Gastrocnemius medialis (tissue), 4 donors: ENCODE measurements at regions not wholly inside any gene's neighbourhood (a gene's known extent, or its start where the extent isn't known, plus 50 kb on each side); places are given as distances from the start of the nearest gene placed in this dataset.
A peak's percentile ranks its signal among the peaks of the same experiment; 100 is the strongest.
"Not testable (repeated sequence)": the region's sequence is repeated elsewhere in the genome, so short reads cannot be mapped to it uniquely, and the experiment has no call there.

ENCODE experiments used
- ATAC-seq, 2 donors: fragments of 150-250 bp; one replicate each; pipeline ENCODE4 v1.9.1; 2016
- DNase-seq, 2 donors: peaks; one replicate each; pipeline ENCODE4 v3.0.0-alpha.2; 2019
- H3K27ac ChIP-seq, 4 donors: fragments of 200-600 bp; sonication (generic); 1 replicate in 1 of 4; 2 replicates in 3 of 4; pipeline ENCODE4 v1.5.1; 2016 to 2018; ENCODE audit warnings: mild to moderate bottlenecking in 2 of 4, moderate library complexity in 1 of 4
- H3K27me3 ChIP-seq, 3 donors: fragments of 200-600 bp; sonication (generic) in 2 of 3; 1 replicate in 1 of 3; 2 replicates in 2 of 3; pipeline versions ENCODE4 v1.5.1 to v1.6.0; 2016 to 2019; ENCODE audit warnings: mild to moderate bottlenecking in 1 of 3, moderate library complexity in 1 of 3
- H3K36me3 ChIP-seq, 2 donors: fragments of 200-600 bp; sonication (generic) in 1 of 2; one replicate each; pipeline ENCODE4 v1.5.1; 2017 to 2018
- H3K4me1 ChIP-seq, 2 donors: fragments of 200-600 bp; sonication (generic) in 1 of 2; one replicate each; pipeline ENCODE4 v1.5.1; 2016 to 2017; ENCODE audit warnings: mild to moderate bottlenecking in 2 of 2
- H3K4me3 ChIP-seq, 4 donors: fragments of 200-600 bp; sonication (generic) in 3 of 4; 1 replicate in 1 of 4; 2 replicates in 3 of 4; pipeline ENCODE4 v1.5.1; 2016 to 2019; ENCODE audit warnings: mild to moderate bottlenecking in 2 of 4
- H3K9me3 ChIP-seq, 3 donors: fragments of 200-600 bp; sonication (generic) in 2 of 3; 1 replicate in 1 of 3; 2 replicates in 2 of 3; pipeline ENCODE4 v1.5.1; 2016 to 2019
- in situ Hi-C, 4 donors: fragments of 200-750 bp; cut with MboI; loops; one replicate each; pipeline versions ENCODE4 v1.15.0 to v1.8.0; 2017; ENCODE audit warnings: low sequenced_read_pairs in 4 of 4
- intact Hi-C: fragments of 100-400 bp; cut with DNase I; formaldehyde crosslinking; loops from one replicate; pipeline ENCODE4 v1.15.1; 2023; ENCODE audit warnings: low total_unique reads

DNA sequence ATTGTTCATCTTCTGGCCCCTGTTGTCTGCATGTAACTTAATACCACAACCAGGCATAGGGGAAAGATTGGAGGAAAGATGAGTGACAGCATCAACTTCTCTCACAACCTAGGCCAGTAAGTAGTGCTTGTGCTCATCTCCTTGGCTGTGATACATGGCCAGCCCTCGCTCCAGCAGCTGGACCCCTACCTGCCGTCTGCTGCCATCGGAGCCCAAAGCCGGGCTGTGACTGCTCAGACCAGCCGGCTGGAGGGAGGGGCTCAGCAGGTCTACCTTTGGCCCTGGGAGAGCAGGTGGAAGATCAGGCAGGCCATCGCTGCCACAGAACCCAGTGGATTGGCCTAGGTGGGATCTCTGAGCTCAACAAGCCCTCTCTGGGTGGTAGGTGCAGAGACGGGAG, 268.8 kb downstream of the OR4F29 start:
- H3K36me3 ChIP-seq, intact Hi-C loops, H3K4me1 ChIP-seq, H3K9me3 ChIP-seq, H3K27ac ChIP-seq, DNase-seq, H3K4me3 ChIP-seq, in situ Hi-C loops, H3K27me3 ChIP-seq, ATAC-seq: not testable (repeated sequence)

DNA sequence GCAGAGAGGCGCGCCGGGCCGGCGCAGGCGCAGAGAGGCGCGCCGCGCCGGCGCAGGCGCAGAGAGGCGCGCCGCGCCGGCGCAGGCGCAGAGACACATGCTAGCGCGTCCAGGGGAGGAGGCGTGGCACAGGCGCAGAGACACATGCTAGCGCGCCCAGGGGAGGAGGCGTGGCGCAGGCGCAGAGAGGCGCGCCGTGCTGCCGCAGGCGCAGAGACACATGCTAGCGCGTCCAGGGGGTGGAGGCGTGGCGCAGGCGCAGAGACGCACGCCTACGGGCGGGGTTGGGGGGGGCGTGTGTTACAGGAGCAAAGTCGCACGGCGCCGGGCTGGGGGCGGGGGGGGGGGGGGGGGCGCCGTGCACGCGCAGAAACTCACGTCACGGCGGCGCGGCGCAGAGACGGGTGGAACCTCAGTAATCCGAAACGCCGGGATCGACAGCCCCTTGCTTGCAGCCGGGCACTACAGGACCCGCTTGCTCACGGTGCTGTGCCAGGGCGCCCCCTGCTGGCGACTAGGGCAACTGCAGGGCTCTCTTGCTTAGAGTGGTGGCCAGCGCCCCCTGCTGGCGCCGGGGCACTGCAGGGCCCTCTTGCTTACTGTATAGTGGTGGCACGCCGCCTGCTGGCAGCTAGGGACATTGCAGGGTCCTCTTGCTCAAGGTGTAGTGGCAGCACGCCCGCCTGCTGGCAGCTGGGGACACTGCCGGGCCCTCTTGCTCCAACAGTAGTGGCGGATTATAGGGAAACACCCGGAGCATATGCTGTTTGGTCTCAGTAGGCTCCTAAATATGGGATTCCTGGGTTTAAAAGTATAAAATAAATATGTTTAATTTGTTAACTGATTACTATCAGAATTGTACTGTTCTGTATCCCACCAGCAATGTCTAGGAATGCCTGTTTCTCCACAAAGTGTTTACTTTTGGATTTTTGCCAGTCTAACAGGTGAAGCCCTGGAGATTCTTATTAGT, 269.9 kb downstream of the OR4F29 start:
- H3K36me3 ChIP-seq, H3K4me1 ChIP-seq, H3K9me3 ChIP-seq, ATAC-seq, in situ Hi-C loops, H3K27ac ChIP-seq, H3K27me3 ChIP-seq, intact Hi-C loops, H3K4me3 ChIP-seq: not testable (repeated sequence)
- DNase-seq: peak; percentile 36 to 60

- H3K36me3 ChIP-seq, H3K4me3 ChIP-seq, H3K27ac ChIP-seq, H3K9me3 ChIP-seq, intact Hi-C loops, in situ Hi-C loops, H3K27me3 ChIP-seq, H3K4me1 ChIP-seq, ATAC-seq: not testable (repeated sequence)
- peak; percentile 1 to 14 for DNase-seq
Observed at GRCh38 chr1:180749-181205, 270.7 kb downstream of the OR4F29 start.

- H3K27ac ChIP-seq, H3K4me3 ChIP-seq, H3K36me3 ChIP-seq, H3K4me1 ChIP-seq, H3K27me3 ChIP-seq, DNase-seq, in situ Hi-C loops, H3K9me3 ChIP-seq, ATAC-seq, intact Hi-C loops: not testable (repeated sequence)
Observed at GRCh38 chr1:138842-139241, 312.6 kb downstream of the OR4F29 start.

- in situ Hi-C loops: not testable (repeated sequence)
Observed at GRCh38 chr1:137664-138063, 313.8 kb downstream of the OR4F29 start.

GRCh38 chr1:136344-136932, 315.0 kb downstream of the OR4F29 start:
- not testable (repeated sequence) for DNase-seq

More at GRCh38 chr1:137664-138063, 313.8 kb downstream of the OR4F29 start:
- DNase-seq, H3K36me3 ChIP-seq, H3K4me1 ChIP-seq, ATAC-seq, H3K9me3 ChIP-seq, H3K27me3 ChIP-seq, H3K27ac ChIP-seq, intact Hi-C loops, H3K4me3 ChIP-seq: not testable (repeated sequence)

GRCh38 chr1:134936-135335, 316.5 kb downstream of the OR4F29 start:
- H3K36me3 ChIP-seq, H3K4me3 ChIP-seq, H3K27ac ChIP-seq, H3K27me3 ChIP-seq, intact Hi-C loops, H3K4me1 ChIP-seq, DNase-seq, H3K9me3 ChIP-seq, in situ Hi-C loops, ATAC-seq: not testable (repeated sequence)

More at GRCh38 chr1:136344-136932, 315.0 kb downstream of the OR4F29 start:
- H3K9me3 ChIP-seq, H3K27me3 ChIP-seq, ATAC-seq, in situ Hi-C loops, H3K4me1 ChIP-seq, H3K4me3 ChIP-seq, H3K27ac ChIP-seq, H3K36me3 ChIP-seq, intact Hi-C loops: not testable (repeated sequence)

- H3K4me1 ChIP-seq, H3K27ac ChIP-seq, H3K4me3 ChIP-seq, H3K36me3 ChIP-seq, H3K9me3 ChIP-seq, intact Hi-C loops, DNase-seq, H3K27me3 ChIP-seq, ATAC-seq, in situ Hi-C loops: not testable (repeated sequence)
Observed at GRCh38 chr1:118440-118839, 333.0 kb downstream of the OR4F29 start.

DNA sequence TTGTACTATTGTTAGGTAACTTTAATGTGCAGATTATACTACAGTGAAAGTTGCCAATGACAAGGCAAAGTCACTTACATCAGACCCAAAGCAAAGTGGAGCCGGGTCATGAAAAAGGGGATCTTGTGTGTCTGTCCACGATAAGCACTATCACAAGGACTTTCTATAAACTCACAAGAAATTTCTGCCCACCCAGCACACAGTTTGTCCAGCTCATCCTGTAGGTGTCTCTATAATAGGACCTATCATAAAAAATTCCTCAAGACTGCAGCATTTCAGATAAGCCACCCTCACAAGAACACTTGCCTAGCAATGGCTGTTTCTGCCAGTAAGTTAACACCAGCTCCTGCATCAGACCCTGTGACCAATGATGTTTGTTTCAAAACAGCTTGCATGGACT, 335.9 kb downstream of the OR4F29 start:
- in situ Hi-C loops, H3K36me3 ChIP-seq, H3K27me3 ChIP-seq, H3K4me1 ChIP-seq, H3K9me3 ChIP-seq, DNase-seq, ATAC-seq, H3K4me3 ChIP-seq, intact Hi-C loops, H3K27ac ChIP-seq: not testable (repeated sequence)

GRCh38 chr1:104776-105175, 346.7 kb downstream of the OR4F29 start:
- in situ Hi-C loops, H3K27ac ChIP-seq, ATAC-seq, DNase-seq, H3K27me3 ChIP-seq, H3K4me1 ChIP-seq, H3K36me3 ChIP-seq, H3K9me3 ChIP-seq, H3K4me3 ChIP-seq, intact Hi-C loops: not testable (repeated sequence)

GRCh38 chr1:99481-99880, 352.0 kb downstream of the OR4F29 start:
- ATAC-seq, intact Hi-C loops, in situ Hi-C loops, H3K36me3 ChIP-seq, DNase-seq, H3K27ac ChIP-seq, H3K4me3 ChIP-seq, H3K4me1 ChIP-seq, H3K9me3 ChIP-seq, H3K27me3 ChIP-seq: not testable (repeated sequence)

DNA sequence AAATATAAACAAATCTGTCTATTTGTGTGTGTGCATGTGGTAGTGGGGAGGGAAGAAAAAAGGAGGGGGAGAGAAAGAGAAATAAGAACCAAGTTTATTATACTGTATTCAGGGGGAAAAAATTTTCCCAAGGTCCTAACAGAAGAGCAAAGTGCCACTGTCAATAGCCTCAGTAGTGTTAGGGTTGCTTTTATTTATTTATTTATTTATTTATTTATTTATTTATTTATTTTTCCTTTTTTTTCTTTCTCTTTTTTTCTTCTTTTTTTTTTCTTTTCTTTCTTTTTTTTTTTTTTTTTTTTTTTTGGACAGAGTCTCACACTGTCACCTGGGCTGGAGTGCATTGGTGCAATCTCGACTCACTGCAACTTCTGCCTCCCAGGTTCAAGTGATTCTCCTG, 352.7 kb downstream of the OR4F29 start:
- H3K4me3 ChIP-seq, in situ Hi-C loops: not testable (repeated sequence)

More for the DNA sequence above, 352.7 kb downstream of the OR4F29 start:
- H3K36me3 ChIP-seq, H3K4me1 ChIP-seq, intact Hi-C loops, H3K27me3 ChIP-seq, H3K9me3 ChIP-seq, DNase-seq, H3K27ac ChIP-seq, ATAC-seq: not testable (repeated sequence)
